Type B pancreatic cell (in vitro differentiated cells): ENCODE measurements at regions not wholly inside any gene's neighbourhood (a gene's known extent, or its start where the extent isn't known, plus 50 kb on each side); places are given as distances from the start of the nearest gene placed in this dataset.

Experiments used
- DNase-seq: peaks from one replicate; pipeline ENCODE4 v3.0.0; 2021; ENCODE audit warnings: mixed read lengths; ENCODE audit not compliant: unreplicated experiment; ENCODE audit errors: extremely low spot score
- H3K27ac Mint-ChIP-seq: 2 replicates; pipeline ENCODE4 v1.8.0; 2021; ENCODE audit warnings: mild to moderate bottlenecking, mixed read lengths
- H3K27me3 Mint-ChIP-seq: 2 replicates; pipeline ENCODE4 v1.8.0; 2021; ENCODE audit warnings: mixed read lengths
- H3K36me3 Mint-ChIP-seq: 2 replicates; pipeline ENCODE4 v1.8.0; 2021; ENCODE audit warnings: mixed read lengths
- H3K4me1 Mint-ChIP-seq: one replicate; pipeline ENCODE4 v1.8.0; 2021; ENCODE audit warnings: mixed read lengths; ENCODE audit not compliant: unreplicated experiment
- H3K4me3 Mint-ChIP-seq: 2 replicates; pipeline ENCODE4 v1.8.0; 2021; ENCODE audit warnings: mild to moderate bottlenecking, mixed read lengths
- H3K9me3 Mint-ChIP-seq: 2 replicates; pipeline ENCODE4 v1.8.0; 2021; ENCODE audit warnings: mixed read lengths
- TF ChIP-seq, protein P1 (sequence below): fragments of 200-600 bp; sonication (generic); conservative IDR thresholded peaks from 2 replicates; pipeline ENCODE4 v1.5.0; 2021; ENCODE audit warnings: antibody characterized with exemption, mild to moderate bottlenecking

DNA sequence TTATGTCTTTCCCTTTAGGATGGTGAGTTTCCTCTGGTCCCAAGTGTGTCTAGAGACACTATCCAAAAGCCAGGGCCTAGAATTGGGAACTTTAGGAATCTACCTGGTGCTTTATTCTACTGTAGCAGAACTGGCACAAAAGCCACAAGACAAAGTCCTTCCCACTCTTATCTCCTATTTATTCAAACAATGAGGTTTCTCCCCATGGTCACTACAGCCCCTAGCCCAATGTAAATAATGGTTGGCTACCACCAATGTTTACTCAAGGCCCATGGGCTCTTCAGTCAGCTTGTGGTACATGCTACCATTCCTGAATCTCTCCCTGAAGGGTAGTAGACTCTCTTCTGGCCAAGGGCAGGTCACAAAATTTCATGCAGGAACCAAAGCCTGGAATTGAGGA lies 789.4 kb upstream of the KIF2B start:
- Mint-ChIP-seq H3K27me3 (peaks cover 3% of the 10 kb centered on the region), H3K27ac (no peak overlapping the region), H3K9me3 (peaks cover 8% of the 10 kb centered on the region), H3K4me3 (no peak overlapping the region), H3K4me1 (no peaks in the 10 kb centered on the region), H3K36me3 (no peaks in the 10 kb centered on the region)
- TF ChIP-seq, protein P1, sequence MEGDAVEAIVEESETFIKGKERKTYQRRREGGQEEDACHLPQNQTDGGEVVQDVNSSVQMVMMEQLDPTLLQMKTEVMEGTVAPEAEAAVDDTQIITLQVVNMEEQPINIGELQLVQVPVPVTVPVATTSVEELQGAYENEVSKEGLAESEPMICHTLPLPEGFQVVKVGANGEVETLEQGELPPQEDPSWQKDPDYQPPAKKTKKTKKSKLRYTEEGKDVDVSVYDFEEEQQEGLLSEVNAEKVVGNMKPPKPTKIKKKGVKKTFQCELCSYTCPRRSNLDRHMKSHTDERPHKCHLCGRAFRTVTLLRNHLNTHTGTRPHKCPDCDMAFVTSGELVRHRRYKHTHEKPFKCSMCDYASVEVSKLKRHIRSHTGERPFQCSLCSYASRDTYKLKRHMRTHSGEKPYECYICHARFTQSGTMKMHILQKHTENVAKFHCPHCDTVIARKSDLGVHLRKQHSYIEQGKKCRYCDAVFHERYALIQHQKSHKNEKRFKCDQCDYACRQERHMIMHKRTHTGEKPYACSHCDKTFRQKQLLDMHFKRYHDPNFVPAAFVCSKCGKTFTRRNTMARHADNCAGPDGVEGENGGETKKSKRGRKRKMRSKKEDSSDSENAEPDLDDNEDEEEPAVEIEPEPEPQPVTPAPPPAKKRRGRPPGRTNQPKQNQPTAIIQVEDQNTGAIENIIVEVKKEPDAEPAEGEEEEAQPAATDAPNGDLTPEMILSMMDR = no peak
- no peak for DNase-seq

DNA sequence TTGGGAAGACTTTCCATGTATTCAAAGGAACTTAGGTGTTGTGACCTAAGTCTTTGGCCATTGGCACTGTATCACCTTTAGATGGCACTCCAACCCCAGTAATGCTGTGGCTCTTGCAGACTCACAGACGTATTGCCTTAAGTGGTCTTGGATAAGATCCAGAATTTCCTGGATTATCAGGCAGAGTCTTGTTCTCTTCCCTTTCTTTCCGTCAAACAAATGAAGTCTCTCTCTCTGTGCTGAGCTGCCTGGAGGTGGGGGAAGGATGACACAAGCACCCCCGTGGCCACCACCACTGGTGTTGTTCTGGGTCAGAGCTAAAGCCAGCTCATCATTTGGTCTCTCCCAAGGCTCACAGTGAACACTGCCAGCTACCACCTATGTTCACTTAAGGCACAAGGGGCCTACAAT lies 789.9 kb upstream of the KIF2B start:
- H3K9me3 Mint-ChIP-seq = peaks cover 8% of the 10 kb centered on the region
- TF ChIP-seq, protein P1 = peak; percentile 78
- H3K4me1 Mint-ChIP-seq = no peaks in the 10 kb centered on the region
- H3K27me3 Mint-ChIP-seq = peaks cover 3% of the 10 kb centered on the region
- no peak overlapping the region for H3K27ac Mint-ChIP-seq
- no peak for DNase-seq
- H3K4me3 Mint-ChIP-seq = no peak overlapping the region
- H3K36me3 Mint-ChIP-seq = no peaks in the 10 kb centered on the region

DNA sequence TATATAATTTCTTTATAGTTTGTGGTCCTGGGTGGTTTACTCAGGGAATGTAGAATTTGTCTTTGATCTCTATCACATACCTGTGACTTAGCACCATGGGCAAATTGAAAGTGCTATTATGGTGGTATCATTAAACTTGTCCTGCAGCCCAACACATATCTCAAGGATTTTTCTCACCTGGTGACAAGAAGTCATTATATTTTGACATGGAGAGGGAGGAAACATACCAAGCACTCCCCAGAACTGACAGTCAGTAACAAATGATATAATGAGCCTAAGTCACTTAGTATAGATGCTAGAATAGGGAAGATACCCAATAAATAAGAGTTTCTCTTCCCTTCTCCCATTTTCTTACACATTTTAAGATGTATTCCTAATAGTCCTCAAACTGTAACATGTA lies 805.5 kb upstream of the KIF2B start:
- H3K27ac Mint-ChIP-seq = no peak overlapping the region
- TF ChIP-seq, protein P1 = no peak
- H3K4me3 Mint-ChIP-seq = no peak overlapping the region
- no peak for DNase-seq
- no peaks in the 10 kb centered on the region for H3K4me1 Mint-ChIP-seq
- no peaks in the 10 kb centered on the region for H3K36me3 Mint-ChIP-seq
- peaks cover 9% of the 10 kb centered on the region for H3K9me3 Mint-ChIP-seq
- no peaks in the 10 kb centered on the region for H3K27me3 Mint-ChIP-seq

DNA sequence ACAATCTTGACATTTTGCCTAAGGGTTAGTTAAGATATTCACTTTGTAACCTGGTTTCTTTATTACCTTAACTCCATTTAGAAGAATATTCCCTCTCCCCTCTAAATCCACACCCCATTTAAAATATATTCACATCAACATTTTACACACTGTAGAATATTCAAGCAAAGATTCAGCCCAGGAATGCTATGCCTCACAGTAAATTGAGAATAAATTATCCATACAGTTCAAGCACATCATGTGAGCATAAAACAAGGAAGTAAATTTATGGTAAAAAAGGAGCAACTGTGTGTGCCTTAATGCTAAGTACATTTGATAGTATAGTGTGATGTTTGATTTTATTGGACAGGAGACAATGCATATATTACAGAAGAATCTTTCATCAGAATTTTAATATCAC lies 806.6 kb upstream of the KIF2B start:
- TF ChIP-seq, protein P1 = no peak

DNA sequence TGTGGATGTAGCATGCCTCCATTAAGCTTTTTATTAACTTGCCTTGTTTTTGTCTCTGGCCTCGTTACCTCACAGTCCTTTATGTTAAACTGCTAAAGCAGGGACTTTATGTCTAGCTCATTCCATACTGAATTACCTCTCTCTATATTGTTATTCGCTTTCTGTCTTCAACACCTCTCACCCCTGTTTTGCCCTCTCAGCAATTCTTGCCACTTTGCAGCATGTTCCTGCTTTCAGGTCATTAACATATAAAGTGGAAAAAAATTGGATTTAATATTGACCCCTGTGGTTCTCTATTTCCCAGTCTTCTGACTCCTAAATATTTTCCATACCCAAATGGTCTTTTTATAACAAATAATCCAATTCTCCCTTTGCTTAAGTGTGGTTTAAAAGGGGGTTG lies 810.4 kb upstream of the KIF2B start:
- H3K4me1 Mint-ChIP-seq = no peaks in the 10 kb centered on the region
- DNase-seq = no peak
- H3K36me3 Mint-ChIP-seq = no peaks in the 10 kb centered on the region
- no peak overlapping the region for H3K4me3 Mint-ChIP-seq
- no peaks in the 10 kb centered on the region for H3K9me3 Mint-ChIP-seq
- H3K27me3 Mint-ChIP-seq = no peaks in the 10 kb centered on the region
- TF ChIP-seq, protein P1 = no peak
- no peak overlapping the region for H3K27ac Mint-ChIP-seq

More for the DNA sequence above, 806.6 kb upstream of the KIF2B start:
- H3K4me1 Mint-ChIP-seq = no peaks in the 10 kb centered on the region
- DNase-seq = no peak
- H3K4me3 Mint-ChIP-seq = no peak overlapping the region
- H3K36me3 Mint-ChIP-seq = no peaks in the 10 kb centered on the region
- H3K9me3 Mint-ChIP-seq = peaks cover 9% of the 10 kb centered on the region
- no peak overlapping the region for H3K27ac Mint-ChIP-seq
- H3K27me3 Mint-ChIP-seq = no peaks in the 10 kb centered on the region

DNA sequence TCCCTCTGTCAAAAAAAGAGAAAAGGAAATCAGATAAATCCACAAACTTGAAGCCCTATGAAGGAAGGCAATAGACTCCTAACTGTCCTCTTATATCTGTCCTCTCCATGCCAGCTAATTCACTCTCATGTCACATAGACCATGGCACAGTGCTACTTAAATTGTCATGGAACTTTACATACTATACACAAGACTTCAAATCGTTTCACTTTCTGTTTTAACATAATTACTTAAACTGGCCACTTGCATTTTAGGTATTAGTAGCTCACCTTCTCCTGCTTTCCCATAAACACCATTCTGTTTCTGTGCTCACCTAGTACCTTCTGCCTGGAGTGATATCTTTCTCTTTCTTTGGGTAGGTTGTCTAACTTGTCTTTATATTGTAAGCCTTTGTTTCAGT lies 816.7 kb upstream of the KIF2B start:
- TF ChIP-seq, protein P1 = no peak
- H3K4me1 Mint-ChIP-seq = no peaks in the 10 kb centered on the region
- no peaks in the 10 kb centered on the region for H3K36me3 Mint-ChIP-seq
- H3K9me3 Mint-ChIP-seq = no peaks in the 10 kb centered on the region
- H3K27me3 Mint-ChIP-seq = no peaks in the 10 kb centered on the region
- no peak for DNase-seq
- no peak overlapping the region for H3K27ac Mint-ChIP-seq
- H3K4me3 Mint-ChIP-seq = no peak overlapping the region
